ENCODE measurements at regions not wholly inside any gene's neighbourhood (a gene's known extent, or its start where the extent isn't known, plus 50 kb on each side); places are given as distances from the start of the nearest gene placed in this dataset.

DNA sequence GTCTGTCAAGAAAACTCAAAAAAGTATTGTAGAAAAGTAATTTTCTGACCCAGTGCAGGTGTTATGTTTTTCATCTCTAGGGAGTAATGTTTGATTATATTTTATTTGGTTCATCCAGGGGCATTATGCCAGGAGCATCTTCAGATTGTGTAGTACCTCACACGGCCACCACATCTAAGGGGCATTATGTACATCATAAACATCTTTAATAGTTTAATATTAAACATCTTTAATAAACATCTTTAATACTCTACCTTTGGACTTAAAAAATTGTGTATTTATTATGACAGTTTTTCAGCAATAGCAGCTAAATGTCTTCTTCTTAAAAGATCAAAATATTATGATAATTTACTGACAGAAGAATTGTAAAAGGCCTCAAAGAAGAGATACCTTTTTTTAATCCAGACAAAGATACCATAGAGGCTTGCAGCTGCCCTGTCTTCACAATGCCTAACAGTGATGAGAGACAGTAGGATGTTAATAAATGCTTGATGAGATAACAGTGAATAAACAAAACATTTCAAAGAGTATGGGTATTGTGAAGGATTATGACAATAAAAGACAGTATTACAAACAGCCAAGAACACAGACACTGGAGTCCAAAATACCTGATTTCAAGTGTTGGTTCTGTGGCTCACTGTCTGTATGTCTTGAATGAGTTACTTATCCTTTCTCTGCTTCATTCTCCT lies 240.9 kb upstream of the ADGRL2 start:
- Histone ChIP-seq H3K9me2 (ENCODE audit: insufficient read depth, low read length) (no peaks in the 10 kb centered on the region), H4K20me1 (ENCODE audit: insufficient read depth) (no peaks in the 10 kb centered on the region), H3K4me3 (ENCODE audit: low read length) (no peak overlapping the region), H2AFZ (ENCODE audit: low read depth, low read length) (no peak overlapping the region), H3K79me2 (replicated peaks; ENCODE audit: insufficient read depth, low read length) (no peaks in the 10 kb centered on the region), H3K36me3 (ENCODE audit: insufficient read depth, low read length) (no peaks in the 10 kb centered on the region), H3K9ac (ENCODE audit: low read length) (no peak overlapping the region), H3K27me3 (ENCODE audit: insufficient read depth, low read depth, low read length) (peaks cover 2% of the 10 kb centered on the region), H3F3A (ENCODE audit: insufficient read depth, low read length, poor library complexity, severe bottlenecking) (no peaks in the 10 kb centered on the region), H3K9me3 (ENCODE audit: low read length) (no peaks in the 10 kb centered on the region), H3K27ac (ENCODE audit: low read length) (no peak overlapping the region), H3K4me2 (ENCODE audit: low read length) (no peak overlapping the region)
- TF ChIP-seq EP300 (conservative IDR thresholded peaks at IDR 0.05; ENCODE audit: poor library complexity, severe bottlenecking) (no peak), EZH2 (IDR thresholded peaks at IDR 0.05; ENCODE audit: borderline replicate concordance, insufficient read depth, low read length, poor library complexity, severe bottlenecking) (no peak), RAD21 (conservative IDR thresholded peaks at IDR 0.05) (no peak), MXI1 (conservative IDR thresholded peaks at IDR 0.05; ENCODE audit: poor library complexity, severe bottlenecking) (no peak), POLR2AphosphoS5 (IDR thresholded peaks at IDR 0.05) (no peak), TAF1 (IDR thresholded peaks at IDR 0.05; ENCODE audit: low read depth) (no peak), SMC3 (conservative IDR thresholded peaks at IDR 0.05; ENCODE audit: poor library complexity) (no peak)
- TF ChIP-seq, protein P1, sequence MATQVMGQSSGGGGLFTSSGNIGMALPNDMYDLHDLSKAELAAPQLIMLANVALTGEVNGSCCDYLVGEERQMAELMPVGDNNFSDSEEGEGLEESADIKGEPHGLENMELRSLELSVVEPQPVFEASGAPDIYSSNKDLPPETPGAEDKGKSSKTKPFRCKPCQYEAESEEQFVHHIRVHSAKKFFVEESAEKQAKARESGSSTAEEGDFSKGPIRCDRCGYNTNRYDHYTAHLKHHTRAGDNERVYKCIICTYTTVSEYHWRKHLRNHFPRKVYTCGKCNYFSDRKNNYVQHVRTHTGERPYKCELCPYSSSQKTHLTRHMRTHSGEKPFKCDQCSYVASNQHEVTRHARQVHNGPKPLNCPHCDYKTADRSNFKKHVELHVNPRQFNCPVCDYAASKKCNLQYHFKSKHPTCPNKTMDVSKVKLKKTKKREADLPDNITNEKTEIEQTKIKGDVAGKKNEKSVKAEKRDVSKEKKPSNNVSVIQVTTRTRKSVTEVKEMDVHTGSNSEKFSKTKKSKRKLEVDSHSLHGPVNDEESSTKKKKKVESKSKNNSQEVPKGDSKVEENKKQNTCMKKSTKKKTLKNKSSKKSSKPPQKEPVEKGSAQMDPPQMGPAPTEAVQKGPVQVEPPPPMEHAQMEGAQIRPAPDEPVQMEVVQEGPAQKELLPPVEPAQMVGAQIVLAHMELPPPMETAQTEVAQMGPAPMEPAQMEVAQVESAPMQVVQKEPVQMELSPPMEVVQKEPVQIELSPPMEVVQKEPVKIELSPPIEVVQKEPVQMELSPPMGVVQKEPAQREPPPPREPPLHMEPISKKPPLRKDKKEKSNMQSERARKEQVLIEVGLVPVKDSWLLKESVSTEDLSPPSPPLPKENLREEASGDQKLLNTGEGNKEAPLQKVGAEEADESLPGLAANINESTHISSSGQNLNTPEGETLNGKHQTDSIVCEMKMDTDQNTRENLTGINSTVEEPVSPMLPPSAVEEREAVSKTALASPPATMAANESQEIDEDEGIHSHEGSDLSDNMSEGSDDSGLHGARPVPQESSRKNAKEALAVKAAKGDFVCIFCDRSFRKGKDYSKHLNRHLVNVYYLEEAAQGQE (IDR thresholded peaks at IDR 0.05; ENCODE audit: borderline replicate concordance) = no peak
- TF ChIP-seq, protein P2, sequence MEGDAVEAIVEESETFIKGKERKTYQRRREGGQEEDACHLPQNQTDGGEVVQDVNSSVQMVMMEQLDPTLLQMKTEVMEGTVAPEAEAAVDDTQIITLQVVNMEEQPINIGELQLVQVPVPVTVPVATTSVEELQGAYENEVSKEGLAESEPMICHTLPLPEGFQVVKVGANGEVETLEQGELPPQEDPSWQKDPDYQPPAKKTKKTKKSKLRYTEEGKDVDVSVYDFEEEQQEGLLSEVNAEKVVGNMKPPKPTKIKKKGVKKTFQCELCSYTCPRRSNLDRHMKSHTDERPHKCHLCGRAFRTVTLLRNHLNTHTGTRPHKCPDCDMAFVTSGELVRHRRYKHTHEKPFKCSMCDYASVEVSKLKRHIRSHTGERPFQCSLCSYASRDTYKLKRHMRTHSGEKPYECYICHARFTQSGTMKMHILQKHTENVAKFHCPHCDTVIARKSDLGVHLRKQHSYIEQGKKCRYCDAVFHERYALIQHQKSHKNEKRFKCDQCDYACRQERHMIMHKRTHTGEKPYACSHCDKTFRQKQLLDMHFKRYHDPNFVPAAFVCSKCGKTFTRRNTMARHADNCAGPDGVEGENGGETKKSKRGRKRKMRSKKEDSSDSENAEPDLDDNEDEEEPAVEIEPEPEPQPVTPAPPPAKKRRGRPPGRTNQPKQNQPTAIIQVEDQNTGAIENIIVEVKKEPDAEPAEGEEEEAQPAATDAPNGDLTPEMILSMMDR (IDR thresholded peaks at IDR 0.05; ENCODE audit: poor library complexity, severe bottlenecking) = no peak

DNA sequence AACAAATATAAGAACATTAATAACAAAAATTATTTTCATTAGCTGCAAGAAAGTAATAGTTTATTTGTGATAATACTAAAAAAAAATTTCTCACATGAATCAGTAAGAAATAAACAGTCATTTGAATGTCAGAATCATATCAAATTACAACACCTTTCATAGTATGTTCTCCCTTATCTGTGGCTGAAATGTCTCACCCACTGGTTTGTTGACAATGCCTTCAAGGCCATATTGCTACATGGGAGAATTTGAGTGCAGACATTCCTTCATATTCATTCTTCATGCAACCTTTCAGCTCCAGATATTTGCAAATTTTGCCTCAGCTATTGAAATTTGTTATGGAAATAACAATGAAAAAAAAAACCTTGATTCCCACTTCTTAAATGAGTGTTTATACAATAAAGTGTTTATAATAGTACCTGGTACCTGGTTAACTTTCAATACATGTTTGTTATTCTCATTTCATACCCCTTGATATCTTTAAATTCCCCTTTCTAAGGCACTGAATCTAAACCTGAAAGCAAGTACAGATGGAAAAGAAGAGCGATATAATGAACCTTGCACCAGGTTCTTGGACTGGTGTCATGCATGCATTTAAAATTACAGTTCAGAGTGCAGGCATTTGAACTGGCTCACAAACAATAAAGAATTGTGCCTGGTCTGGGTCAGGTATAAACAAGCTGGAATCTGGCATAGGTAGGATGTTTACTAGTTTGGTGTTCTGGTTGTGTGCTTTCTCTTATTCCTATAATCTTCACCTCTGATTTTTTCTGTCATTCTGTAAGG lies 242.2 kb upstream of the ADGRL2 start:
- no peaks in the 10 kb centered on the region for H3K9me2 ChIP-seq (ENCODE audit: insufficient read depth, low read length)
- no peak overlapping the region for H3K27ac ChIP-seq (ENCODE audit: low read length)
- H4K20me1 ChIP-seq (ENCODE audit: insufficient read depth) = no peaks in the 10 kb centered on the region
- H3K9me3 ChIP-seq (ENCODE audit: low read length) = no peaks in the 10 kb centered on the region
- TF ChIP-seq EZH2 (IDR thresholded peaks at IDR 0.05; ENCODE audit: borderline replicate concordance, insufficient read depth, low read length, poor library complexity, severe bottlenecking) = no peak
- no peak for TF ChIP-seq SMC3 (conservative IDR thresholded peaks at IDR 0.05; ENCODE audit: poor library complexity)
- no peak for TF ChIP-seq POLR2AphosphoS5 (IDR thresholded peaks at IDR 0.05)
- H3K4me2 ChIP-seq (ENCODE audit: low read length) = no peak overlapping the region
- H3K79me2 ChIP-seq (replicated peaks; ENCODE audit: insufficient read depth, low read length) = no peaks in the 10 kb centered on the region
- no peaks in the 10 kb centered on the region for H3F3A ChIP-seq (ENCODE audit: insufficient read depth, low read length, poor library complexity, severe bottlenecking)
- no peak overlapping the region for H3K4me3 ChIP-seq (ENCODE audit: low read length)
- H3K27me3 ChIP-seq (ENCODE audit: insufficient read depth, low read depth, low read length) = peaks cover 2% of the 10 kb centered on the region
- H2AFZ ChIP-seq (ENCODE audit: low read depth, low read length) = no peak overlapping the region
- no peaks in the 10 kb centered on the region for H3K36me3 ChIP-seq (ENCODE audit: insufficient read depth, low read length)
- no peak overlapping the region for H3K9ac ChIP-seq (ENCODE audit: low read length)

Measured in neural cell (in vitro differentiated cells).